Hindlimb muscle (tissue), 1 donor: ENCODE measurements at regions not wholly inside any gene's neighbourhood (a gene's known extent, or its start where the extent isn't known, plus 50 kb on each side); places are given as distances from the start of the nearest gene placed in this dataset.
A peak's percentile ranks its signal among the peaks of the same experiment; 100 is the strongest.

Source experiments
- DNase-seq: peaks from one replicate; pipeline ENCODE4 v3.0.0-alpha.2; 2013

DNA sequence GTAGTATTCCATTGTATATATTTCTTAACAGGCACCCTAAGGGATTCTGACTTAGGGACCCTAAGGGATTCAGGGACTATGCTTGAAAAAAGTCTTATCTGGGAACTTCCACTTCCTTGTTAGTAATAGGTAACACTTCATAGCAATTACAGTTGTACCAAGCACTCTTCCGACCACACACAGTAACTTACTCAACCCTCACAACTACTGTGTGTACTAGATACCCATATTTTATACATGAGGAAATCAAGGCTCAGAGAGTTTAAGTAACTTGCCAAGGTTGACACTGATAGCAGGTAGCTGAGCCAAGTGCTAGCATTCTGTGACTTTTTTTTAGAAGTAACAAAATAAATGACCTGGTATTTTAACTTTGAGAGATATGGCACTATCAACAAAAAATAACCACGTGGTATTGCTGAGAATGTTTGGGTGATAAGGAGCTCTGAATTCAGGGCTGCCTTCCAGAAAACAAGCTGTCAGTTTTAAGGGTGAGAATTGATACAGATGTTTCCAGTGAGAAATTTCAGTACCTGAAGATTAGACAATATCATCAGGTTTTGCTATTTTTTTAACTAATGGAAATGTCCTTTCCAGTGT, 210.3 kb upstream of the SUCLG2 start:
- no peak for DNase-seq

DNA sequence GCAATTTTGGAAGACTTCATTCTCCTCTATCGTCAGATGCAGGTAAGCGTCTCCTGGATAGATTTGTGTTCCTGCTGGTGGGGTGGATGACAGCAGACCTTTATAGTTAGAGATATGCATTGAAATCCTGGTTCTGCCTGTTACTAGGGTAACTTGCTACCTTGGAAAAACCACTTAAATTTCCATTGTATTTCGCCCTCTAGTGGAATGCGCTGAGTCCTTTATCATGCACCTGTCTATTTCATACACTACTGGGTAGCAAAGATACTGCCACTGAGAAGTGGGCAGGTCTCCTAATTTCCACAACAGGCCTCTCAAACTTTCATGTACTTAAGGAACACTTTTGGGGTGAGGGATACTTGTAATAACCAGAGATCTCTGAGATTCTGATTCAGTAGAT, 209.5 kb upstream of the SUCLG2 start:
- no peak for DNase-seq

- no peak for DNase-seq
These were observed 206.0 kb upstream of the SUCLG2 start for GRCh38 chr3:67860429-67860828.

- DNase-seq: no peak
These were observed 204.1 kb upstream of the SUCLG2 start for GRCh38 chr3:67858492-67858891.

GRCh38 chr3:67856718-67857117, 202.3 kb upstream of the SUCLG2 start:
- no peak for DNase-seq

GRCh38 chr3:67854663-67855062, 200.3 kb upstream of the SUCLG2 start:
- DNase-seq: no peak

- DNase-seq: no peak
These were observed 199.1 kb upstream of the SUCLG2 start for GRCh38 chr3:67853520-67853919.

DNA sequence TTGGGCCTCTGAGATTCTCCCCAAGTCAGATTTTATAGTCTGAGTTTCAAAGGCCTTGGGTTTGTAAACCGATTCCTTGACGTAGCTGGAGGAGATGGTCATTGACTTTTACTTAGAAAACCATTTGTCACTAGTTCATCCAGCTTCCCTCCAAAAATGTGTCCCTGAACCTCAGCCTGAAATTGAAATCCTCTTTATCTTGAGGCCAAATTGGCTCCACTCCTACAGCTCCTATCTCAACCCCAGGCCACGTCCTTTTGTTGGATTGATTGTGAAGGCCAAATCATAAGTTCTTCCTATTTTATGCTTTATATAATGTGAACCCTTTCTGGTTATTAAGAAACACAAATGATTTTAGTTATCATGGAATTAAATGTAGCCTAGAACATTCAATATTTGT, 193.9 kb upstream of the SUCLG2 start:
- DNase-seq: no peak

DNA sequence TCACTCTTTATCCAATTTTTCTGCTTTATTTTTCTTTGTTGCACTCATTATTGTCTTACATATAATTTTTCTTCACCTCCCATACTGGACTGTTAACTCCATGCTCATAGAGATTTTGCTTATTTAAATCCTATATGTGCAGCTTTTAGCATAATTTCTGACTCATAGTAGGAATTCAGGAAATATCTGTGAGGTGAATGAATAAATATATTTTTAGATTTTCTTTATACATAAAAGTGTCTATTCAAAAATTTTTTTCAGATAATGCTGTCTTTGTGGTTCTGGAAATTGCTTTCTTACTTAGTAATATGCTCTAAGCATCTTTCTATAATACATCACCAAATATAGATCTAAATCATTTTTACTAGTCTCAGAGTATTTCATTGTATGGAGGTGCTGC, 191.8 kb upstream of the SUCLG2 start:
- no peak for DNase-seq

DNA sequence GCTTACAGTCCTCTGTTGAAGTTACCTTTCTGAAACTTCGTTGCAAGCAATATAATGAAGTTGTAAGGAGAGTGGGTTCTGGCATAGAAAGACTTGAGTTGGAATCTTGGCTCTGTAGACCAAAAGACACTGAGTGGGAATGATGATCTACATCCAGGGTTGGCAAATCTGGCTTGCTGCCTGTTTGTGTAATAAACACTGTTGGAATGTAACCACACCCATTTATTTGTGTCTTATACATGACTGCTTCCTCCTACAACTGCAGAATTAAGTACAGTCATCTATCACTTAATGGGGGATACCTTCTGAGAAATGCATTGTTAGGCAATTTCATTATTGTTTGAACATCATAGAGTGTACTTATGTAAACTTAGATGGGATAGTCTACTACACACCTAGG, 178.4 kb upstream of the SUCLG2 start:
- DNase-seq: no peak

GRCh38 chr3:67831262-67831661, 176.8 kb upstream of the SUCLG2 start:
- DNase-seq: no peak

DNA sequence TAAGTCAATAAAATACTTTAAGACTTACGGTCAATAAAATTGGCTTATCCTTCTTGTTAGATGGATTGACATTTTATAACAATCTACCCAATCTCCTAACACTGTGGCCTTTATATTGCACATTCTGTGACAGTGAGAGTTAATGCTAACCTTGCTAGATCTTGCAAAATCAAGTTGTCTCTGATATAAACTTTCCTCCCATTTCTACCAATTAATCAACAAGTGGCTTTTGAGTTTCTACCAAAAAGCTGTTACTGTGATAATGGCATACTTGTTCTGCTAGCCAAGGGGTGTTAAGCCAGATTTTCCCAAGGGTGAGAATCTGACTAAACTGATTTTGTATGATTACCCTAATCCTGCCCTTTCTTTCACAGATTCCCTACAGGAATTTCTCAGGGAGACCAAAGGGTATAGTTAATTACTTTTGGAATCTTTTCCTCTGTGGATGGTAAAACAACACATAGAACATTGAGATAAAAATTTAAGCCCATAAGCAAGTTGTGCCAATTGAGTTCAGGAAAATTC, 174.1 kb upstream of the SUCLG2 start:
- no peak for DNase-seq

GRCh38 chr3:67821135-67821534, 166.7 kb upstream of the SUCLG2 start:
- DNase-seq: peak; percentile 19

GRCh38 chr3:67819447-67819846, 165.0 kb upstream of the SUCLG2 start:
- no peak for DNase-seq

- DNase-seq: no peak
These were observed 155.0 kb upstream of the SUCLG2 start for GRCh38 chr3:67809370-67809935.

GRCh38 chr3:67808906-67809305, 154.5 kb upstream of the SUCLG2 start:
- DNase-seq: no peak

DNA sequence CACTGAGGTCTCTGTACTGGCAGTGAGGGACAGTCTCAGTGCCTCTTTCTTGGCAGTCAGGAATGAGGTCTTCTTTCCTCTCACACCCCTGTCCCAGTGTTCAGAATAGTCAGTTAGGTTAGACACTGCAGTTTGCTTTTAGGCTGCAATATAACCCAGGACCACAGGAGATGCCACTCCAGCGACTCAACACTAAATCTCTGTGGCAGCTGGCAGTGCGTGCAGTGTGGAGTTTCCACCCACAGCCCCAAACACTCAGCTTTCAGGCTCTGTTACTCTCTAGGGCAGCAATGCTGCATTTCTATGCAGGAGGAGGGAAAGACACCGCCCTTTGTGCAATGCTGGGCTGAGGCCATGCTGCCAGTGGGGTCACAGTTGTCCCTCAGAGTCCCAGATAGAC, 150.2 kb upstream of the SUCLG2 start:
- no peak for DNase-seq

DNA sequence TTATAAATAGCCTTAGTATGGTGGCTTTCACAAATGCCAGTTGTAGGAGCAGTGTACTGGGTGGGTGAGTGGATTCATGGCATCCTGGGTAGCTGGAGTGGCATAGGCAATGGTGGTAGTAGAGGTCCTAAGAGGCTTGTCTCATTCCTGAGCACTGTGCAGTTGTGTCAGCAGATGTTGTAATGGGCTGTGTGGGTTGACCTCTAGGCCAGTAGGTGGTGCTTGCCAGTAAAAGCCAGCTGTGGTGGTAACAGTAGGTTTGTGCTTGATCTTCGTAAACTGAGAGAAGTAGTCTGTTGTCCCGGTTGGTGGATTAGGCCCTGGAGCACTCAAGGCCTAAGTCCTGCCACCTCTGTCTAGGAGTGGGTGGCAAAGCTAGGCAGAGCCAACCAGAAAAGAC, 149.7 kb upstream of the SUCLG2 start:
- DNase-seq: no peak

- DNase-seq: no peak
These were observed 144.0 kb upstream of the SUCLG2 start for GRCh38 chr3:67798412-67798811.

- DNase-seq: no peak
These were observed 137.2 kb upstream of the SUCLG2 start for GRCh38 chr3:67791620-67792019.

GRCh38 chr3:67790043-67790442, 135.6 kb upstream of the SUCLG2 start:
- peak; percentile 9 for DNase-seq

DNA sequence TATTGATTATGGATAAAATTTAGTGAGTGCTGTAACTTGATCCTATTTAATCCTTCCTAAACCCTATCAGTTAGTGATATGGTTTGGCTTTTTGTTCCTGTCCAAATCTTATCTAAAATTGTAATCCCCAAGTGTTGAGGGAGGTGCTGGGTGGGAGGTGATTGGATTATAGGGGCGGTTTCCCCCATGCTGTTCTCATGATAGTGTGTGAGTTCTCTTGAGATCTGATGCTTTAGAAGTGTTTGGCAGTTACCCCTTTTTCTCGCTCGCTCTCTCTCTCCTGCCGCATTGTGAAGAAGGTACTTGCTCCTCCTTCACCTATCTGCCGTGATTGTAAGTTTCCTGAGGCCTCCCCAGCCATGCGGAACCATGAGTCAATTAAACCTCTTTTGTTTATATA, 134.0 kb upstream of the SUCLG2 start:
- no peak for DNase-seq

DNA sequence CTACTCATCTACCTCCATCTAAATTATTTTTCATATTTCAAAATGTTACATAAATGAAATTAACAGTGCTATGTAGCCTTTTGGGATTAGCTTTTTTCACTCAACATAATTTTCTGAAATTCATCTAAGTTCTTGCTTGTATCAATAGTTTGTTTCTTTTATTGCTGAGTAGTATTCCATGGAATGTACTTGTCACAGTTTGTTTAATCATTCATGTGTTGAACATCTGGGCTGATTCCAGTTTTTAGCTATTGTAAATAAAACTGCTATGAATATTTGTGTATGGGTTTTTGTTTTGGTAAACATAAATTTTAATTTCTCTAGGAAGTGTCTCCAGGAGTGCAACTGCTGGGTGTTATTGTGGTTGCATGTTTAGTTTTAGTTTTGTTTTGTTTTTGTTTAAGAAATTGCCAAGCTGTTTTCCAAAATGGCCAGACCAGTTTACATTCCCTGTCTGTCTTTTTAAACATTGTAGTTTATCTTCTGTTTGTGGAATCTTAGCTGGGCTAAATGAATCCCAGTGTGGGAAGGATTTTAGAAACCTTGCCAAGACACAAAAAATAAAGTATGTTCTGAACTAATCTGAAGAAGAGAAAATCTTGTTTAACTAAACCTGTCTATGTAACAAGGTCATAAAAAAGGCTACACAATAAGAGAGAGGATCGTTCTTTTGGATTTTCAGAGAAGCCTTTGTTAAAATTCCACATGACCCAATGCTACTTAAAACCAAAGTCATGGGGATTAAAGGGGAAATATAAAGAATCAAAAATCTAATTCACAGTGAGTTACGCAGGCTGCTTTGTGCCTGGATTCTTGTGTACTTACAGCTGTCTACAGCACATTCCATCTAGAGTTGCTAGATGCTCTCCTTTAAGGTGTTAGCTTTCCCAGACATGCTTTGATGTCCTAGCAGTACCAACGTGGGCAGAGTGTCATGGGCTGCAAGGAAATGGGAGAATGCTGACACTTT, 129.2 kb upstream of the SUCLG2 start:
- DNase-seq: no peak

DNA sequence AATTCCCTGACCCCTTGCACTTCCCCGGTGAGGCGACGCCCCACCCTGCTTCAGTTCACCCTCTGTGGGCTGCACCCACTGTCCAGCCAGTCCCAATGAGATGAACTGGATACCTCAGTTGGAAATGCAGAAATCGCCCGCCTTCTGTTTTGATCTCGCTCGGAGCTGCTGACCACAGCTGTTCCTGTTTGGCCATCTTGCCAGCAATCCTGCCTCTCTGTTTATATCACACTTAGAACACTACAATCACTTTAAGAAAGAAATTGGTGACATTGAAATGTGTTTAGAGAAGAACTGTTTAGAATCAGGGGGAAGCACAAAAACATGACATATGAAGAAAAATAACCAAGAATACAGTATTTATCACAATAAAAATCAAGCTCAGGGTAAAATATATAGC, 127.5 kb upstream of the SUCLG2 start:
- DNase-seq: no peak
